ENCODE measurements at regions not wholly inside any gene's neighbourhood (a gene's known extent, or its start where the extent isn't known, plus 50 kb on each side); places are given as distances from the start of the nearest gene placed in this dataset.

DNA sequence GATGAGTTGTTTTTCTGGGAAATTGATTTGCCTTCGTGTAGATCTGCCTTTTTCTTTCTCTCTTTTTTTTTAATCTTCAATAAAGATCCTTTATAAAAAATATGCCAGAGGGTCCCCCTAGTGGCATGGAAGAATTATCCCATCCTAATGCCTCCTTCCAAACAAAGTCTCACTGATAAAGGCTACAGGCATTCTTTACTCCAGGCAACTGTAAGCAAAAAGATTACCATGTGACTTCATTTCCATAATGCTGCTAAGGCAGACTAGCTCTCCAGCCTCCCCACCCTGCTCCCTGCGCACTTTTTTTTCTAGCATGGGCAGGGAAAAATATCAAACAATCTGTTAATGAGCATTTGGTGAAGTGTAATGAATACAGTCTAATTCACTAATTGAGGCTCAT lies 220.2 kb upstream of the CDH8 start:
- H3K56ac ChIP-seq (ENCODE audit: insufficient read length, low read depth, low read length), result no peak overlapping the region
- no peaks in the 10 kb centered on the region for H3K9me3 ChIP-seq (ENCODE audit: control insufficient read depth, low read depth, low read length)
- DNase-seq, result no peak
- H2AFZ ChIP-seq (ENCODE audit: low read length), result peak overlapping the region; percentile 91
- H3K23ac ChIP-seq (ENCODE audit: insufficient read length, low read depth, low read length), result no peak overlapping the region
- H2BK12ac ChIP-seq (ENCODE audit: insufficient read length, low read depth, low read length), result no peak overlapping the region
- no peak overlapping the region for H4K91ac ChIP-seq (ENCODE audit: insufficient read length, low read depth, low read length)
- H2BK15ac ChIP-seq (ENCODE audit: low read depth, low read length), result no peak overlapping the region
- no CpG with 5 or more reads among the region's 2 CpGs for WGBS (ENCODE audit: extremely low coverage, insufficient read length, low lambda C conversion rate)
- no peak overlapping the region for H2BK5ac ChIP-seq (ENCODE audit: insufficient read length, low read length)
- H3K27ac Mint-ChIP-seq, result 0 out of 7 replicates have a peak overlapping the region, but pooled peaks of 1 of the 3 experiments have one; percentile 30
- no peaks in the 10 kb centered on the region; the same call in 1 of the 2 replicates for H3K4me1 ChIP-seq (ENCODE audit: insufficient read depth, low read length)
- H2BK120ac ChIP-seq (ENCODE audit: low read depth, low read length, poor library complexity, severe bottlenecking), result no peak overlapping the region
- no peak overlapping the region for H3K18ac ChIP-seq (ENCODE audit: insufficient read length, low read depth, low read length)
- H3K27ac ChIP-seq (ENCODE audit: insufficient read length, low read depth, low read length), result no peak overlapping the region
- H3K27me3 ChIP-seq (ENCODE audit: insufficient read depth, low read length), result no peaks in the 10 kb centered on the region
- no peaks in the 10 kb centered on the region for H3K9me3 Mint-ChIP-seq
- no peaks in the 10 kb centered on the region for H4K20me1 ChIP-seq (ENCODE audit: control insufficient read depth, insufficient read depth, insufficient read length)
- TF ChIP-seq, protein P1, sequence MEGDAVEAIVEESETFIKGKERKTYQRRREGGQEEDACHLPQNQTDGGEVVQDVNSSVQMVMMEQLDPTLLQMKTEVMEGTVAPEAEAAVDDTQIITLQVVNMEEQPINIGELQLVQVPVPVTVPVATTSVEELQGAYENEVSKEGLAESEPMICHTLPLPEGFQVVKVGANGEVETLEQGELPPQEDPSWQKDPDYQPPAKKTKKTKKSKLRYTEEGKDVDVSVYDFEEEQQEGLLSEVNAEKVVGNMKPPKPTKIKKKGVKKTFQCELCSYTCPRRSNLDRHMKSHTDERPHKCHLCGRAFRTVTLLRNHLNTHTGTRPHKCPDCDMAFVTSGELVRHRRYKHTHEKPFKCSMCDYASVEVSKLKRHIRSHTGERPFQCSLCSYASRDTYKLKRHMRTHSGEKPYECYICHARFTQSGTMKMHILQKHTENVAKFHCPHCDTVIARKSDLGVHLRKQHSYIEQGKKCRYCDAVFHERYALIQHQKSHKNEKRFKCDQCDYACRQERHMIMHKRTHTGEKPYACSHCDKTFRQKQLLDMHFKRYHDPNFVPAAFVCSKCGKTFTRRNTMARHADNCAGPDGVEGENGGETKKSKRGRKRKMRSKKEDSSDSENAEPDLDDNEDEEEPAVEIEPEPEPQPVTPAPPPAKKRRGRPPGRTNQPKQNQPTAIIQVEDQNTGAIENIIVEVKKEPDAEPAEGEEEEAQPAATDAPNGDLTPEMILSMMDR (conservative IDR thresholded peaks at IDR 0.05), result peak; percentile 79
- H3K4ac ChIP-seq (ENCODE audit: low read depth, low read length), result no peak overlapping the region
- H3K79me1 ChIP-seq (ENCODE audit: insufficient read depth, low read depth, low read length, poor library complexity, severe bottlenecking), result no peaks in the 10 kb centered on the region
- no peak overlapping the region for H3K4me2 ChIP-seq (ENCODE audit: insufficient read depth, insufficient read length, low read length)
- no peak overlapping the region for H3T11ph ChIP-seq (ENCODE audit: low read length)
- H3K79me2 ChIP-seq (ENCODE audit: insufficient read depth, low read length), result no peaks in the 10 kb centered on the region
- H3K4me3 Mint-ChIP-seq, result no peak overlapping the region
- peaks cover 43 to 44% of the 10 kb centered on the region in 2 experiments for H3K4me1 Mint-ChIP-seq
- no peaks in the 10 kb centered on the region; a peak in 1 of 7 replicates for H3K36me3 Mint-ChIP-seq (ENCODE audit: insufficient read depth in 1 of 3, low read depth in 3 of 3)
- no peak overlapping the region for H4K8ac ChIP-seq (replicated peaks; ENCODE audit: insufficient read length, low read depth, low read length)
- no peak overlapping the region for H2AK5ac ChIP-seq (ENCODE audit: insufficient read length, low read length)
- no peak overlapping the region for H3K14ac ChIP-seq (ENCODE audit: insufficient read depth, low read length)
- H2BK20ac ChIP-seq (ENCODE audit: low read depth, low read length, poor library complexity, severe bottlenecking), result no peak overlapping the region
- H4K5ac ChIP-seq (ENCODE audit: insufficient read length, low read depth, low read length), result no peak overlapping the region
- H3K9ac ChIP-seq (ENCODE audit: extremely low read depth, insufficient read length, low read length), result no peak overlapping the region
- no peaks in the 10 kb centered on the region for H3K27me3 Mint-ChIP-seq (ENCODE audit: low read depth)
- H3K23me2 ChIP-seq (ENCODE audit: insufficient read length, low read depth, low read length, poor library complexity, severe bottlenecking), result no peaks in the 10 kb centered on the region

Measured in H9 (cell line).